Esophagus squamous epithelium (tissue), 5 donors: ENCODE measurements at regions not wholly inside any gene's neighbourhood (a gene's known extent, or its start where the extent isn't known, plus 50 kb on each side); places are given as distances from the start of the nearest gene placed in this dataset.
"Not testable (repeated sequence)": the region's sequence is repeated elsewhere in the genome, so short reads cannot be mapped to it uniquely, and the experiment has no call there.

ENCODE experiments used
- DNase-seq: peaks from one replicate; lab custom pipeline; 2025; lab: John Stamatoyannopoulos, UW
- H3K27ac ChIP-seq, 4 donors: fragments of 200-600 bp; sonication (generic); one replicate each; pipeline ENCODE4 v1.5.1; 2016 to 2019; ENCODE audit warnings: mild to moderate bottlenecking in 1 of 4
- H3K27me3 ChIP-seq, 4 donors: fragments of 200-600 bp; sonication (generic); 1 replicate in 3 of 4; 2 replicates in 1 of 4; pipeline versions ENCODE4 v1.5.1 to v1.6.0; 2017 to 2021; ENCODE audit warnings: antibody characterized with exemption in 1 of 4
- H3K36me3 ChIP-seq, 3 donors: fragments of 200-600 bp; sonication (generic); one replicate each; pipeline ENCODE4 v1.5.1; 2016 to 2019
- H3K4me1 ChIP-seq, 3 donors: fragments of 200-600 bp; sonication (generic); one replicate each; pipeline ENCODE4 v1.5.1; 2017 to 2019
- H3K4me3 ChIP-seq, 4 donors: fragments of 200-600 bp; sonication (generic); 1 replicate in 3 of 4; 2 replicates in 1 of 4; pipeline ENCODE4 v1.5.1; 2016 to 2019; ENCODE audit warnings: mild to moderate bottlenecking in 2 of 4, moderate library complexity in 1 of 4
- H3K9me3 ChIP-seq, 3 donors: fragments of 200-600 bp; sonication (generic); one replicate each; pipeline ENCODE4 v1.5.1; 2016 to 2019
- CTCF ChIP-seq, 6 experiments: fragments of 450-650 bp in 4 of 6; fragments of 200-600 bp in 2 of 6; sonication (generic) in 2 of 6; IDR thresholded peaks; one replicate each; pipeline ENCODE4 v1.5.1; 2016 to 2019; ENCODE audit warnings: antibody characterized with exemption in 6 of 6, mild to moderate bottlenecking in 4 of 6, moderate library complexity in 4 of 6
- POLR2A ChIP-seq, 4 donors: fragments of 450-650 bp; IDR thresholded peaks; one replicate each; pipeline ENCODE4 v1.6.1; 2017; ENCODE audit warnings: antibody characterized with exemption in 4 of 4, mild to moderate bottlenecking in 4 of 4, moderate library complexity in 3 of 4
- WGBS, 2 donors: methylation state at CpG; one replicate each; pipeline ENCODE4 v1.1.5; 2018; 5-methylcytosine and 5-hydroxymethylcytosine counted together
- intact Hi-C: fragments of 100-400 bp; cut with DNase I; formaldehyde crosslinking; loops from one replicate; pipeline ENCODE4 v1.15.0; 2022
- donor health status: DM: yes; HTN: yes; CAD: no.

DNA sequence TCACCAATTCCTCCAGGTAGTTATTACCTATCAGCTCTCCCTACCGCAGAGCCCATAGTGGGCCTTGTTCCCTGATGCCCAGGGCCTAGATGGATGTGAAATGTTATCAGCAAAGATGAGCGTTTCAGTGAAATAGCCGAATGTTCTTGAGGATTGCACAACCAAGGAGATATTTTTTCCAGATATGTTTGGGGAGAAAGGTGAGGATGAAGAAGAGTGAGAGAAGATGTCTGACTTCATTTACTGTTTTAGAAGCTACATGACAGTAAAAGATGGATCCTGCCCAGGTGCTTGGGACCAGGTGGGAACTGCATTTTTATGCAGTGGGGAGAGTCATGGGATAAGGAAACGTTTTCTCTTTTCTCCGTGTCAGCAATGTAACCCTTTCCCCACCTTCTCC lies 231.7 kb upstream of the C1orf174 start:
- TF ChIP-seq POLR2A (IDR thresholded peaks at IDR 0.05) (no peak), CTCF (IDR thresholded peaks at IDR 0.05) (no peak)
- H3K36me3 ChIP-seq: no peaks in the 10 kb centered on the region
- no peaks in the 10 kb centered on the region for H3K4me1 ChIP-seq
- H3K27ac ChIP-seq: no peak overlapping the region
- H3K9me3 ChIP-seq: no peaks in the 10 kb centered on the region
- no peak for DNase-seq
- H3K27me3 ChIP-seq: peaks cover 0 to 16% (median 0%) of the 10 kb centered on the region in 4 donors
- intact Hi-C loops: no loop called here
- WGBS, 2 donors: 70 to 72% methylated on average over 5 of the region's 5 CpGs
- no peak overlapping the region for H3K4me3 ChIP-seq

GRCh38 chr1:4132352-4133296 lies 232.6 kb upstream of the C1orf174 start:
- intact Hi-C loops: no loop called here
- H3K27me3 ChIP-seq: peaks cover 0 to 16% (median 0%) of the 10 kb centered on the region in 4 donors
- no peak for DNase-seq
- no peak overlapping the region for H3K27ac ChIP-seq
- H3K4me1 ChIP-seq: no peaks in the 10 kb centered on the region
- no peak overlapping the region for H3K4me3 ChIP-seq
- no peak for TF ChIP-seq CTCF (IDR thresholded peaks at IDR 0.05)
- no peak for TF ChIP-seq POLR2A (IDR thresholded peaks at IDR 0.05)
- 73 to 88% methylated on average over 21 to 28 of the region's 53 CpGs for WGBS, 2 donors
- no peaks in the 10 kb centered on the region for H3K36me3 ChIP-seq
- no peaks in the 10 kb centered on the region for H3K9me3 ChIP-seq

- no peak overlapping the region for H3K4me3 ChIP-seq
- H3K27ac ChIP-seq: no peak overlapping the region
- H3K9me3 ChIP-seq: no peaks in the 10 kb centered on the region
- peaks cover 0 to 16% (median 0%) of the 10 kb centered on the region in 4 donors for H3K27me3 ChIP-seq
- TF ChIP-seq POLR2A (IDR thresholded peaks at IDR 0.05) (no peak), CTCF (IDR thresholded peaks at IDR 0.05) (no peak)
- no peaks in the 10 kb centered on the region for H3K4me1 ChIP-seq
- H3K36me3 ChIP-seq: no peaks in the 10 kb centered on the region
- no peak for DNase-seq
- WGBS, 2 donors: 61 to 81% methylated on average over 7 to 10 of the region's 24 CpGs
- intact Hi-C loops: no loop called here
These were observed 233.3 kb upstream of the C1orf174 start for GRCh38 chr1:4133297-4133938.

- intact Hi-C loops: no loop called here
- no peaks in the 10 kb centered on the region for H3K4me1 ChIP-seq
- TF ChIP-seq POLR2A (IDR thresholded peaks at IDR 0.05) (no peak), CTCF (IDR thresholded peaks at IDR 0.05) (no peak)
- H3K9me3 ChIP-seq: no peaks in the 10 kb centered on the region
- 28 to 44% methylated on average over 8 to 9 of the region's 9 CpGs for WGBS, 2 donors
- no peaks in the 10 kb centered on the region for H3K36me3 ChIP-seq
- H3K4me3 ChIP-seq: no peak overlapping the region
- peaks cover 0 to 16% (median 0%) of the 10 kb centered on the region in 4 donors for H3K27me3 ChIP-seq
- DNase-seq: no peak
- no peak overlapping the region for H3K27ac ChIP-seq
These were observed 233.9 kb upstream of the C1orf174 start for GRCh38 chr1:4133939-4134321.

DNA sequence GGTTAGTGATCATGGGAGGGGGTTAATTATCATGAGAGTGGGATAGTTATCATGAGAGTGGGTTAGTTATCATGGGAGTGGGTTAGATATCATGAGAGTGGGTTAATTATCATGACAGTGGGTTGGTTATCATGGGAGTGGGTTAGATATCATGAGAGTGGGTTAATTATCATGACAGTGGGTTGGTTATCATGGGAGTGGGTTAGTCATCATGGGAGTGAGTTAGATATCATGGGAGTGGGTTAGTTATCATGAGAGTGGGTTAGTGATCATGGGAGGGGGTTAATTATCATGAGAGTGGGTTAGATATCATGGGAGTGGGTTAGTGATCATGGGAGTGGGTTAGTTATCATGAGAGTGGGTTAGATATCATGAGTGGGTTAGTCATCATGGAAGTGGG lies 235.8 kb upstream of the C1orf174 start:
- H3K4me1 ChIP-seq, H3K27ac ChIP-seq, DNase-seq, H3K9me3 ChIP-seq, intact Hi-C loops, H3K4me3 ChIP-seq, H3K36me3 ChIP-seq: not testable (repeated sequence)
- H3K27me3 ChIP-seq: peaks cover 0 to 35% (median 0%) of the 10 kb centered on the region in 4 donors
